Prostate gland (tissue), 2 donors: ENCODE measurements at regions not wholly inside any gene's neighbourhood (a gene's known extent, or its start where the extent isn't known, plus 50 kb on each side); places are given as distances from the start of the nearest gene placed in this dataset.

Source experiments
- CTCF ChIP-seq, 4 experiments: fragments of 200-600 bp in 2 of 4; fragments of 450-650 bp in 2 of 4; sonication (generic) in 2 of 4; IDR thresholded peaks; 1 replicate in 3 of 4; 2 replicates in 1 of 4; pipeline ENCODE4 v1.5.1; 2016 to 2019; ENCODE audit warnings: antibody characterized with exemption in 4 of 4, mild to moderate bottlenecking in 2 of 4, moderate library complexity in 2 of 4
- POLR2AphosphoS5 ChIP-seq: sonication (generic); formaldehyde crosslinking; IDR thresholded peaks from one replicate; pipeline ENCODE4 v1.6.1; 2017; ENCODE audit warnings: antibody characterized with exemption

GRCh38 chr7:32403463-32404229, 86.5 kb downstream of the LSM5 start:
- TF ChIP-seq CTCF (IDR thresholded peaks at IDR 0.05): no peak
- no peak for TF ChIP-seq POLR2AphosphoS5
